ENCODE measurements at regions not wholly inside any gene's neighbourhood (a gene's known extent, or its start where the extent isn't known, plus 50 kb on each side); places are given as distances from the start of the nearest gene placed in this dataset.
"Not testable (repeated sequence)": the region's sequence is repeated elsewhere in the genome, so short reads cannot be mapped to it uniquely, and the experiment has no call there.

DNA sequence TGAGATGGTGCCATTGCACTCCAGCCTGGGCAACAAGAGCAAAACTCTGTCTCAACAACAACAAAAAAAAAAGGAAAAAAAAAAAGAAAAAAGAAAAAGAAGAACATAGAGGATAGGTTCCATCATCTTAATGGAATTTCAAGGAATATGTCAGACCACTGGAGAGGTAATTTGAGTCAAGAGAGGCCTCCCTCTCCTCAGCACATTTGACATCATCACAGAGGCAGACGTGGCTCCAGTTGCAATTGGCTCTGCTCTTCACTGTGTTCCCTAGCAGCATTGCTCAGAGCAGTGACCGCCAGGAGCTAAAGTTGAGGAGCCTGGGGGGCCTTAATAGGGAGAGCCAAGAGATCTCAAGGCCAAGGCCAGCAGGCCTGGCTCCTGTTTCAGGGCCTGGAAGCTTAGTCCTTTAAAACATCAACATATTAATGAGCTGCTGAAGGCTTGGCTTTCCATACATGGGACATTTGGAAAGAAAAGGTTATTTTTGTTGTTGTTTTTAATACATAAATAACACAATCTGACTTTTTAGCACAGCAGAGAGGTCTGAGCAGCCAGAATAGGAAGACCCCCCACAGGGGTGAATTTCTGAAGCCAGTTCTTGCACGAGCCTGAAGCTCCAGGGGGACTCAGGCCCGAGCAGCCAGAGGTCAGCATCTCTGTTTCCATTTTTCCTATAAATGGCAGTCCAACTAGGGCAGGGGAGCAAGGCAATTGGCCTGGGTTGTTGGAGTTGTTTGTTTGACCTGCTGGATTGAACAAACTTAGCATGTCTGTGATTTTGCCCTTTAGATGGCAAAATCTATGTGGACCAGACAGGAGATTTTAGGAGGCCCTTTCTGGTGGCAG lies 118.3 kb upstream of the FGGY start:
- no peak for DNase-seq (ENCODE audit: low read depth)

GRCh38 chr1:59179673-59180072 lies 117.2 kb upstream of the FGGY start:
- no peak for DNase-seq (ENCODE audit: low read depth)

- no peak for DNase-seq (ENCODE audit: low read depth)
Measured at GRCh38 chr1:59180735-59181134, 116.2 kb upstream of the FGGY start.

DNA sequence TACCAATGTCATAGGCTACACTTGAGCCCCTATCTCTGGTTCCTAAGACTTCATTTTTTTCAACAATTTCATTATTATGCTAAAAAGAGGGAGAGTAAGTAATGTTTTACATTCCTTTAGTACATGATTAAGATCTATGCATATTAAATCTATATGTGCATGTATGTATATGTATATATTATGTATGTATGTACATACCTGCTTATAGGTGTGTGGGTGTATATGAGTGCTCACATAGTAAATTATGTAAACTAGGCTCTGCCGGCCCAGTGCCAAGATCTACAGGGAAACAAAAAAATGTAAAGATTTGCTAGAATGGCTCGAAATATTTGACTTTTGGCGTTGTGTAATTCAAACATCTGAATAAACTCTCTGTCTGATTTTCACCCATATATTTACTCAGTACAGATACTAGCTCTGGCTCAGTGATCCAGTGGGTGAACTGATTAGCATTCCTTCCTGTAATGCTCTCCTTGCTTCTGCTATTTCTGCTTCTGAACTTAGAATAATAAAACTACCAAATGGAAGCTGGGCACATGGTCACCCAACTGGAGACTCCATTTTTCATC lies 113.1 kb upstream of the FGGY start:
- DNase-seq (ENCODE audit: low read depth), result no peak

GRCh38 chr1:59184365-59184905 lies 112.5 kb upstream of the FGGY start:
- no peak for DNase-seq (ENCODE audit: low read depth)

DNA sequence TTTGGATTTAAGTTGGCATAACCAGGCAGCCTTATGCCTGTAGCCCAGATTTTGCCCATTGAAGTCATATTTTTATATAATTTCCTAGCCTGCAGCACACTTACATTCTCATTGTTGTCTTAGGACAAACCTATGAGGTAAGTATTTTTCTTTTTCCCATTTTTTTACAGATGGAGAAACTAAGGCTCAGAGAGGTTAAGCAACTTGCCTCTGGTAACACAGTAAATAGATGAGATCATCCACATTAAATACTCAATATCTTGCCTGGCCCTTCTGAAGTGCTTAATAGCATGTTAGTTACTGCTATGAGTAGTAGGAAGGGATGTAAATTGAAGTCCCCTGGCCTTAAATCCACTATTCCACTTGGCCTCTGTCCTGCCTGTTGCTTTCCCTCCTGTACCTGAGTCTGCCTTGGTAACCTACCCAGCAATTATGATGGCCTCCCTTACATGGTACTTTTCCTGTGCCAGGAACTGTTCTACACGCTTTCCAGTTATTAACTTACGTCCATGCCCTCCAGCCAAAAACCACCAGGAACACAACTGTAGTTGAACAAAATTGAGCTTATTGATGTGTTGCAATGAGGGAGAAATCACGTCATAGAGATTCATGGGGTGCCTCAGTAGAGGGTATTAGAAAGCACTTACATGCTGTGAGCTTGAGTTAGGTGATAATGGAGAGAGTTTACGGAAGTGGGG lies 111.6 kb upstream of the FGGY start:
- no peak for DNase-seq (ENCODE audit: low read depth)

DNA sequence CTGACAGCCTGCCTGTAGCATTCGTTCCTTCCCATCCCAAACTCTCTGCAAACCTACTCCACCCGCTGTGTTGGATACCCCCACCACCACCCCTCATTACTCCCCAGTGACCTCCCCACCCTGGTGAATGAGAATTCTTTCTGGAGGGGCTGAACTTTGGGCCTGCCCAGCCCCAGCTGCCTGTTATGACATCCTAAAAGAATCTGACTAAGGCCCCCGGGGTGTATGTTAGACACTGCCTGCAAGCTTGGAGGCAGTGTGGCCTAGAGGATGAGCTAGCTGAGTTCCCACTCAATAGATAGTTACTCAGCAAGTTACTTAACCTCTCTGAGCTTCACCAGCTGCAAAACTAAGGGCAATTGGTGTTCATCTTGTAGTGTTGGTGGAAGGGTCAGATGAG lies 110.2 kb upstream of the FGGY start:
- no peak for DNase-seq (ENCODE audit: low read depth)

DNA sequence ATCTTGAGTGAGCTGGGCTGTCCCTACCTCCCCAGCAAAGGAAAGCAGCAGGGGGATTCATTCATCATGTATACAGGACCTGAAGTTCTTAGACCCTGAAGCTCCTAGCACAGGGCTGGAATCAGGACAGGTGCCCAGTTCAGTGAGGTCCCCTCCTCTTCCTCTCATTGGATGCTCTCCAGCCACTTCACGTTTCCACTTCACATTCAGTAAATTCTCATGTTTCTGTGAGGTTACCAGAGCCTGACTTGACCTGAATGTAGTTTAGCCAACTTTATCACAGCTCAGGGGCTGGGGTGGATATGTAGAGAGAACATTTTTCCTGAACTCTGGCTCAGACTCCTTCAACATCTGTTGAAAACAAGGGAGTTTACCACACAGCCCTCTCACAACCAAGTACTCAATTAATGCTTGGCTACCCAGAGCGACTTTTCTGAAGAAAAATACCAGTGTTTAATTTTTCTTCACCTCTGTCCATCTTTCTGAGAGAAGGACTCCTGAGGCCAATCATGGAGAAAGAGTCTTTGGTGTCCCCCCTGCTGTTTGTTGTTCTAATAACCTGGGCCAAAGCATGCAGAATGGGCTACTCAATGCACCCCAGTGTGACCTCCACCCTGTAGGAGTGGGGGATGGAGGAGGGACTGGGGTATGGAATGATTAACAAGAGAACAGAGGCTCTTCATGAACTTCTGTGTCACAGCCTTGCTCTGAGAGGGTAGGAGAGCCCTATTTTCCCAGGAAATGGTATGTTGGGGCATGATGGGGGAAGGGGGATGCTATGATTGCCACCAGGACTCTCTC lies 108.3 kb upstream of the FGGY start:
- DNase-seq (ENCODE audit: low read depth), result no peak

GRCh38 chr1:59193443-59194093 lies 103.3 kb upstream of the FGGY start:
- no peak for DNase-seq (ENCODE audit: low read depth)

DNA sequence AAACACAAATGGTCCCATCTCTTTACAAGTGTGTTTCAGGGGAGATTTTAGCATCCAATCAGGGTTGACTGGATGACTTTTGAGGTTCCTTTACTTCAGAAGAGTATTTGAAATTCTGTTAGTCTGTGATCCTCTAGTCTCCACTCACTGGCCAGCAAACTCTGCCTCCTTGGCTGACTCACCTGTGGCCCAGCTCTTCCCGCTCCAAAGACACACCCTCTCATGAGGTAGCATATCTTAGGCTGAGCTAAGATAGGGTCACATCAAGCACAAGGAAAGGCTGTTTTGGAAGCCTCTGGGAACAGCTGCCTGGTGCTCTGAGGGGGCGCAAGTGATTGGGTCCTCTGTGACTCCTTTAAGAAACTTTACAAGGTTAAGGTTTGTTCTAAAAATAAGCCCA lies 102.3 kb upstream of the FGGY start:
- no peak for DNase-seq (ENCODE audit: low read depth)

- no peak for DNase-seq (ENCODE audit: low read depth)
Measured at GRCh38 chr1:59195151-59195550, 101.7 kb upstream of the FGGY start.

GRCh38 chr1:59198564-59198963 lies 98.3 kb upstream of the FGGY start:
- no peak for DNase-seq (ENCODE audit: low read depth)

DNA sequence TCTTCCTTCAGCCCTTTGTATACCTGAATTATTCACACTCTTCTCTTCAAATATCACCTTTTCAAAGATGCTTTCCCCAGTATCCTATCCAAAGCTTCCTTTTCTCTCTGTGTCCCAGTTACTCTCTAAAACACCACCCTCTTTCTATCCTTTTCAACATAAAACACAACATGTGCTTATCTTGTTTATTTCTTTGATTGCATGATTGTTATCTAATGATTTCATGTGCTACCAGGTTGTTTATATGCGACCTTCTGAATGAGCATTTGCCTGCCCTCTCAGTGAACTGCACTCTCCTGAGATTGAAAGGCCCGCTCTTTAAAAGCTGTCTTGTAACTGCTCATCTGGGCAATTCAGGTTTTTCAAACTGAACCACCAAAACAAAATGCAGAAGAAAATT lies 97.7 kb upstream of the FGGY start:
- DNase-seq (ENCODE audit: low read depth), result no peak

DNA sequence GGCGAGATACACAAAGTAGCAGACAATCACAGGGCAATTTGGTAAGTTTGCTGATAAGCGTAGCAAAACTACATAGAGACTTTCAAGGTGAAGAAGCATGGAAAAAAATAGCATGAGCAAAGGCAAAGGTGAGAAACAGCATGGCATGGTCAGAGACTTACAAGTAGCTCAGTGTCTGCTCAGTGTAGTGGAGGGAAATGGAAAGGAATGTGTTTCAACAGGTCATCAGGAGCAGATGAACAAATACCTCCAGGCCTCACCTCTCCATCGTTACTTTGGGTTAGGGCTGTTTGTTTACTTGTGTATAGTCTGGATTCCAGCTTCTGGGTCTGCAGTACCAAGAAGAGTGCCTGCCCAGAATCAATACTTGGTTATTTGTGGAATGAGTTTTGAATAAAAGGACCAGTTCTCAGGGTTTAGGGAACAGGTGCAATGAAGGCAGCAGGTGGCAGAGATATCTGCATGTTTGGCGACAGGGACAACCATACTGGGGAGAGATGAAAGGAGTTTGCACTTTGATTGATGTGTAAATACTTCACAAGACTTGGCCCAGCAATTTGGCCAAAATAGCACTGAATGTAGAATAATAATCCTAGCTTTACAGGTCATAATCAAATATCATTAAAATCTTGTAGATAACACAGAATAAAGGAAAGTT lies 97.0 kb upstream of the FGGY start:
- no peak for DNase-seq (ENCODE audit: low read depth)

- DNase-seq (ENCODE audit: low read depth), result no peak
Measured at GRCh38 chr1:59201341-59201740, 95.6 kb upstream of the FGGY start.

GRCh38 chr1:59202455-59202854 lies 94.4 kb upstream of the FGGY start:
- DNase-seq (ENCODE audit: low read depth), result no peak

GRCh38 chr1:59204001-59204400 lies 92.9 kb upstream of the FGGY start:
- no peak for DNase-seq (ENCODE audit: low read depth)

- DNase-seq (ENCODE audit: low read depth), result not testable (repeated sequence)
Measured at GRCh38 chr1:59206616-59207015, 90.3 kb upstream of the FGGY start.

DNA sequence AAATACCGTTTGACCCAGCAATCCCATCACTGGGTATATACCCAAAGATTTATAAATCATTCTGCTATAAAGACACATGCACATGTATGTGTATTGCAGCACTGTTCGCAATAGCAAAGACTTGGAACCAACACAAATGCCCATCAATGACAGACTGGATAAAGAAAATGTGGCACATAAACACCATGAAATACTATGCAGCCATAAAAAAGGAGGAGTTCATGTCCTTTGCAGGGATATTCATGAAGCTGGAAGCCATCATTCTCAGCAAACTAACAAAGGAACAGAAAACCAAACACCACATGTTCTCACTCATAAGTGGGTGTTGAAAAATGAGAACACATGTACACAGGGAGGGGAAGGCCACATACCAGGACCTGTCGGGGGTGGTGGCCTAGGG lies 86.5 kb upstream of the FGGY start:
- not testable (repeated sequence) for DNase-seq (ENCODE audit: low read depth)

- no peak for DNase-seq (ENCODE audit: low read depth)
Measured at GRCh38 chr1:59212706-59213105, 84.2 kb upstream of the FGGY start.

Measured in activated T-cell treated with anti-CD3 and anti-CD28 coated beads for 48 hours (primary cell).